HG02798 (cell line): ENCODE measurements at regions not wholly inside any gene's neighbourhood (a gene's known extent, or its start where the extent isn't known, plus 50 kb on each side); places are given as distances from the start of the nearest gene placed in this dataset.
"Not testable (repeated sequence)": the region's sequence is repeated elsewhere in the genome, so short reads cannot be mapped to it uniquely, and the experiment has no call there.

Source experiments
- ATAC-seq: cut with Tn5 transposase; IDR thresholded peaks from one replicate; pipeline ENCODE4 v1.9.1; 2021; ENCODE audit warnings: mild to moderate bottlenecking; ENCODE audit not compliant: unreplicated experiment, poor library complexity

GRCh38 chr7:76971201-76971600 lies 61.0 kb downstream of the SPDYE17 start:
- not testable (repeated sequence) for ATAC-seq

GRCh38 chr7:76969892-76970291 lies 62.3 kb downstream of the SPDYE17 start:
- not testable (repeated sequence) for ATAC-seq

- ATAC-seq, result not testable (repeated sequence)
Observed at GRCh38 chr7:76965731-76966548, 66.2 kb downstream of the SPDYE17 start.

- not testable (repeated sequence) for ATAC-seq
Observed at GRCh38 chr7:76964050-76964449, 68.1 kb downstream of the SPDYE17 start.

GRCh38 chr7:76963061-76963460 lies 69.1 kb downstream of the SPDYE17 start:
- not testable (repeated sequence) for ATAC-seq

GRCh38 chr7:76960400-76960986 lies 71.7 kb downstream of the SPDYE17 start:
- peak; percentile 12 for ATAC-seq

- peak; percentile 98 for ATAC-seq
Observed at GRCh38 chr7:76959573-76960399, 72.4 kb downstream of the SPDYE17 start.

- ATAC-seq, result not testable (repeated sequence)
Observed at GRCh38 chr7:76956531-76956930, 75.6 kb downstream of the SPDYE17 start.

- not testable (repeated sequence) for ATAC-seq
Observed at GRCh38 chr7:76955124-76955523, 77.0 kb downstream of the SPDYE17 start.

GRCh38 chr7:76944603-76945002 lies 87.6 kb downstream of the SPDYE17 start:
- ATAC-seq, result peak; percentile 86

GRCh38 chr7:76941809-76942765 lies 90.1 kb downstream of the SPDYE17 start:
- ATAC-seq, result peak; percentile 54

GRCh38 chr7:76937781-76938180 lies 94.4 kb downstream of the SPDYE17 start:
- not testable (repeated sequence) for ATAC-seq

GRCh38 chr7:76937330-76937729 lies 94.8 kb downstream of the SPDYE17 start:
- ATAC-seq, result not testable (repeated sequence)

GRCh38 chr7:76936346-76936745 lies 95.8 kb downstream of the SPDYE17 start:
- ATAC-seq, result peak; percentile 81

GRCh38 chr7:76934711-76935110 lies 97.5 kb downstream of the SPDYE17 start:
- not testable (repeated sequence) for ATAC-seq

GRCh38 chr7:76932957-76933356 lies 99.2 kb downstream of the SPDYE17 start:
- ATAC-seq, result peak; percentile 85

GRCh38 chr7:76931441-76931840 lies 100.7 kb downstream of the SPDYE17 start:
- not testable (repeated sequence) for ATAC-seq

GRCh38 chr7:76930416-76930815 lies 101.7 kb downstream of the SPDYE17 start:
- ATAC-seq, result not testable (repeated sequence)

- ATAC-seq, result not testable (repeated sequence)
Observed at GRCh38 chr7:76928751-76929150, 103.4 kb downstream of the SPDYE17 start.
